ENCODE measurements at regions not wholly inside any gene's neighbourhood (a gene's known extent, or its start where the extent isn't known, plus 50 kb on each side); places are given as distances from the start of the nearest gene placed in this dataset.

DNA sequence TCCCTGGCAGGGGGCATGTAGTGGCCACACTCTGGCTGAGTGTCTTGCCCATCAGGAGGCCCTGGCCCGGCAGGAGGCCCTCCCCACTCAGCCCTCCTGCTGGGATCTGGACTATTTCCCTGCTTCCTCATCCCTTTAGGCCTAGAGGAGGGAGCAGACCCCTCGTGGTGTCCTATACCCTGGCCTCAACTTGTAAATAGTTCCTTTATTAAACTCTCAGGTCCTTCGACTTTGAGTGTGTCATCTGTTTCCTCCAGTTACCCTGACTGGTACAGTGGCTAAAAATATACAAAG, 166.7 kb upstream of the GLI2 start:
- no peak overlapping the region for H3K4me3 ChIP-seq
- no peaks in the 10 kb centered on the region for H3K36me3 ChIP-seq
- H3K4me1 ChIP-seq: peaks cover 15% of the 10 kb centered on the region in 2 donors
- no peak for ATAC-seq
- H3K27ac ChIP-seq: no peak overlapping the region
- H3K27me3 ChIP-seq: no peaks in the 10 kb centered on the region
- no peaks in the 10 kb centered on the region for H3K9me3 ChIP-seq
- in situ Hi-C loops (cut with MboI; ENCODE audit: low sequenced_read_pairs in 4 of 4) (loop anchor here in 3 of 4 donors (25.0 kb wide), 1 partner anchor 232 kb away; the partner anchor contains the start of gene INHBB (in 3 of the 3)), intact Hi-C loops (cut with DNase I; ENCODE audit: low total_unique reads) (loop anchor here (5.0 kb wide), 1 partner anchor 108 kb away; no protein-coding TSS in a partner anchor)
- DNase-seq: no peak
- TF ChIP-seq POLR2A (IDR thresholded peaks at IDR 0.05): no peak
- TF ChIP-seq, protein P1, sequence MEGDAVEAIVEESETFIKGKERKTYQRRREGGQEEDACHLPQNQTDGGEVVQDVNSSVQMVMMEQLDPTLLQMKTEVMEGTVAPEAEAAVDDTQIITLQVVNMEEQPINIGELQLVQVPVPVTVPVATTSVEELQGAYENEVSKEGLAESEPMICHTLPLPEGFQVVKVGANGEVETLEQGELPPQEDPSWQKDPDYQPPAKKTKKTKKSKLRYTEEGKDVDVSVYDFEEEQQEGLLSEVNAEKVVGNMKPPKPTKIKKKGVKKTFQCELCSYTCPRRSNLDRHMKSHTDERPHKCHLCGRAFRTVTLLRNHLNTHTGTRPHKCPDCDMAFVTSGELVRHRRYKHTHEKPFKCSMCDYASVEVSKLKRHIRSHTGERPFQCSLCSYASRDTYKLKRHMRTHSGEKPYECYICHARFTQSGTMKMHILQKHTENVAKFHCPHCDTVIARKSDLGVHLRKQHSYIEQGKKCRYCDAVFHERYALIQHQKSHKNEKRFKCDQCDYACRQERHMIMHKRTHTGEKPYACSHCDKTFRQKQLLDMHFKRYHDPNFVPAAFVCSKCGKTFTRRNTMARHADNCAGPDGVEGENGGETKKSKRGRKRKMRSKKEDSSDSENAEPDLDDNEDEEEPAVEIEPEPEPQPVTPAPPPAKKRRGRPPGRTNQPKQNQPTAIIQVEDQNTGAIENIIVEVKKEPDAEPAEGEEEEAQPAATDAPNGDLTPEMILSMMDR (IDR thresholded peaks at IDR 0.05 in 4 of 5, conservative IDR thresholded peaks at IDR 0.05 in 1 of 5): no peak

DNA sequence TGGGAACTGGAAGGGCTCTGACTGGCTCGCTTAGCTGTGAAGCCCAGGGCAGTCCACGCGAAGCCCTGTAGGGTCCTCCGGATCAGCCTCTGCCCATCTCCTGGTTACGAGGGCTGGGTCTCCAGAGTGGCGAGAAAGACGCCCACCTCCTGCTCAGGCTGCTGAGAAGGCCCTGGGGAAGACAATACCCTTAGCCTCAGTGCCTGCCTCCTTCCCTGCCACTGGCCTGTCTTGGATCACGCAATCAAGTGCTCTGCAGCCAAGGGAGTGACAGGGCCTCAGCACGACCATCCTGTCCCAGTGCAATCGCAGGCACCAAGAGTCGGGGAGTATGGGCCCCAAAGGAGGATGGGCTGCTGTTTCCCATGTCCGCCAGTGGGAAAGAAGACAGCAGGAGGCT, 165.7 kb upstream of the GLI2 start:
- in situ Hi-C loops (cut with MboI; ENCODE audit: low sequenced_read_pairs in 4 of 4): loop anchor here in 3 of 4 donors (25.0 kb wide), 1 partner anchor 233 kb away; the partner anchor contains the start of gene INHBB (in 3 of the 3)
- Histone ChIP-seq H3K27me3 (no peaks in the 10 kb centered on the region), H3K27ac (no peak overlapping the region), H3K4me3 (no peak overlapping the region), H3K4me1 (peaks cover 15% of the 10 kb centered on the region in 2 donors), H3K9me3 (no peaks in the 10 kb centered on the region), H3K36me3 (no peaks in the 10 kb centered on the region)
- ATAC-seq (no peak), DNase-seq (no peak)
- no peak for TF ChIP-seq POLR2A (IDR thresholded peaks at IDR 0.05)
- TF ChIP-seq, protein P1 (IDR thresholded peaks at IDR 0.05 in 4 of 5, conservative IDR thresholded peaks at IDR 0.05 in 1 of 5): no peak
- intact Hi-C loops (cut with DNase I; ENCODE audit: low total_unique reads): no loop called here

DNA sequence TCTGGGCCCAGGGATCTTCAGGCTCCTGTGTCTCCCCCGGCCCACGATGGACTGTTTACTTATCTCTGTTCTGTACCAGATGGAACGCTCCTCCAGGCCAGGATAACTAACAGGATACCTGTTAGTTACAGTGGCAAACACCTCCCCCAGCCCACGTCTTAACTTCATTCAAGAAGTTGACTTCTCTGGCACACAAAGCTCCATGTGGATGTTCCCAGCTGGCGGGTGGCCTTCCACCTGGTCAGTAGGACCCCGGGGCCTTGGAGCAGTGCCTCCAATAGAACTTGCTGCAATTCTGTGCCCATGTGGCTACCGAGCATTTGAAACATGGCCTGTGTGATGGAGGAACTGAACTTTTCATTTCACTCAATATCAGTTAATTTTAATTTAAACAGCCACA, 165.1 kb upstream of the GLI2 start:
- intact Hi-C loops (cut with DNase I; ENCODE audit: low total_unique reads): no loop called here
- in situ Hi-C loops (cut with MboI; ENCODE audit: low sequenced_read_pairs in 4 of 4): loop anchor here in 3 of 4 donors (25.0 kb wide), 1 partner anchor 233 kb away; the partner anchor contains the start of gene INHBB (in 3 of the 3)
- H3K27me3 ChIP-seq: peaks cover 0 to 3% (median 0%) of the 10 kb centered on the region in 3 donors
- H3K36me3 ChIP-seq: no peaks in the 10 kb centered on the region
- no peak overlapping the region for H3K27ac ChIP-seq
- H3K4me3 ChIP-seq: no peak overlapping the region
- no peak for TF ChIP-seq POLR2A (IDR thresholded peaks at IDR 0.05)
- TF ChIP-seq, protein P1 (IDR thresholded peaks at IDR 0.05 in 4 of 5, conservative IDR thresholded peaks at IDR 0.05 in 1 of 5): no peak
- H3K9me3 ChIP-seq: no peaks in the 10 kb centered on the region
- no peak for DNase-seq
- H3K4me1 ChIP-seq: peaks cover 15% of the 10 kb centered on the region in 2 donors
- ATAC-seq: no peak

DNA sequence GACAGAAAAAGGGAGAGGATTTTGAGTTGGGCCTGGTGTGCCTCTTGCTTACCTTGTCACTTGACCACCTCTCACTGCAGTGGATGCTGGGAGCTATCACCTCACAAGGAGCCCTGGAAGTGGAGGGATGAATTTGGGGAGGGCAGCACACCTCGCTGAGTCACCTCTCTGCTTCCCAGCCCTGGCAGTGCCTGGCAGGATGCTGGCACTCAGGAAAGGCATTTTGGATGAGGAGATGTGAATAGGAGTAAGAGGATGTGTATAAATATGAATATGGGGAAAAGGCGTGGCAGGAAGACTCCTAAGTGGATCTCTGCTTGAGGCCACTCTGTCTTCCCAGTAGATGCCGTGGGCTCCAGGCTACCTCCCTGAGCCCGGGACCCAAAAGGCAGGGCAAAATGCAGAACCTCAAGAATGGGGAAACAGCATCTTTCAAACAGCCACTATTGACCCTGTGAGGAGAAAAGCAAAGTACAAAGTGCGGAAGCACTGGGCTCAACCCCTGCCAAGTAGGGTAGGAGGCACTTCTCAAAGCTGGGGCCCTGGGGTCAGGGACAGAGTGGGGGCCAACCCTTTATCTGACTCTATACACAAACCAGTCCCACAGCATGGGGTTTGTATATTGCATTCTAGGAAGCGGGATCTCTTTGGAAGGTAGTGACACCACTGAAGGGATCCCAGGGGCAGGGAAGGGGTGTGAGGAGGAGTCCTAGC, 164.5 kb upstream of the GLI2 start:
- intact Hi-C loops (cut with DNase I; ENCODE audit: low total_unique reads): no loop called here
- DNase-seq: no peak
- no peak for ATAC-seq
- Histone ChIP-seq H3K27ac (no peak overlapping the region), H3K4me1 (peaks cover 10 to 12% of the 10 kb centered on the region in 2 donors), H3K27me3 (peaks cover 0 to 4% (median 0%) of the 10 kb centered on the region in 3 donors), H3K4me3 (no peak overlapping the region), H3K36me3 (no peaks in the 10 kb centered on the region), H3K9me3 (no peaks in the 10 kb centered on the region)
- TF ChIP-seq, protein P1 (IDR thresholded peaks at IDR 0.05 in 4 of 5, conservative IDR thresholded peaks at IDR 0.05 in 1 of 5): no peak
- TF ChIP-seq POLR2A (IDR thresholded peaks at IDR 0.05): no peak
- in situ Hi-C loops (cut with MboI; ENCODE audit: low sequenced_read_pairs in 4 of 4): loop anchor here in 3 of 4 donors (25.0 kb wide), 1 partner anchor 234 kb away; the partner anchor contains the start of gene INHBB (in 3 of the 3)
